ENCODE measurements at regions not wholly inside any gene's neighbourhood (a gene's known extent, or its start where the extent isn't known, plus 50 kb on each side); places are given as distances from the start of the nearest gene placed in this dataset.
"Not testable (repeated sequence)": the region's sequence is repeated elsewhere in the genome, so short reads cannot be mapped to it uniquely, and the experiment has no call there.

GRCh38 chr16:77502448-77502847, 67.6 kb upstream of the ADAMTS18 start:
- no peak for DNase-seq (ENCODE audit: low read depth)
- TF ChIP-seq CTCF (IDR thresholded peaks at IDR 0.05; ENCODE audit: control insufficient read depth, insufficient read depth, low read depth, low read length, missing control alignments) = no peak

GRCh38 chr16:77506492-77506891, 71.7 kb upstream of the ADAMTS18 start:
- not testable (repeated sequence) for DNase-seq (ENCODE audit: low read depth); H3K4me3 ChIP-seq (ENCODE audit: control insufficient read depth, low read depth, low read length)

More at GRCh38 chr16:77502448-77502847, 67.6 kb upstream of the ADAMTS18 start:
- no peak overlapping the region for H3K4me3 ChIP-seq (ENCODE audit: control insufficient read depth, low read depth, low read length)

GRCh38 chr16:77509051-77509450, 74.2 kb upstream of the ADAMTS18 start:
- no peak overlapping the region for H3K4me3 ChIP-seq (ENCODE audit: control insufficient read depth, low read depth, low read length)
- no peak for TF ChIP-seq CTCF (IDR thresholded peaks at IDR 0.05; ENCODE audit: control insufficient read depth, insufficient read depth, low read depth, low read length, missing control alignments)

GRCh38 chr16:77509796-77510195, 75.0 kb upstream of the ADAMTS18 start:
- no peak for DNase-seq (ENCODE audit: low read depth)
- H3K4me3 ChIP-seq (ENCODE audit: control insufficient read depth, low read depth, low read length) = no peak overlapping the region
- no peak for TF ChIP-seq CTCF (IDR thresholded peaks at IDR 0.05; ENCODE audit: control insufficient read depth, insufficient read depth, low read depth, low read length, missing control alignments)

More at GRCh38 chr16:77509051-77509450, 74.2 kb upstream of the ADAMTS18 start:
- no peak for DNase-seq (ENCODE audit: low read depth)

- no peak for TF ChIP-seq CTCF (IDR thresholded peaks at IDR 0.05; ENCODE audit: control insufficient read depth, insufficient read depth, low read depth, low read length, missing control alignments)
- H3K4me3 ChIP-seq (ENCODE audit: control insufficient read depth, low read depth, low read length) = no peak overlapping the region
- DNase-seq (ENCODE audit: low read depth) = no peak
These were observed 76.2 kb upstream of the ADAMTS18 start for GRCh38 chr16:77511053-77511452.

GRCh38 chr16:77514500-77515220, 79.8 kb upstream of the ADAMTS18 start:
- TF ChIP-seq CTCF (IDR thresholded peaks at IDR 0.05; ENCODE audit: control insufficient read depth, insufficient read depth, low read depth, low read length, missing control alignments) = no peak
- DNase-seq (ENCODE audit: low read depth) = no peak
- H3K4me3 ChIP-seq (ENCODE audit: control insufficient read depth, low read depth, low read length) = no peak overlapping the region

GRCh38 chr16:77525226-77525625, 90.4 kb upstream of the ADAMTS18 start:
- not testable (repeated sequence) for DNase-seq (ENCODE audit: low read depth)

GRCh38 chr16:77531752-77532151, 96.9 kb upstream of the ADAMTS18 start:
- DNase-seq (ENCODE audit: low read depth) = peak; percentile 48
- no peak overlapping the region for H3K4me3 ChIP-seq (ENCODE audit: control insufficient read depth, low read depth, low read length)
- no peak for TF ChIP-seq CTCF (IDR thresholded peaks at IDR 0.05; ENCODE audit: control insufficient read depth, insufficient read depth, low read depth, low read length, missing control alignments)

More at GRCh38 chr16:77525226-77525625, 90.4 kb upstream of the ADAMTS18 start:
- not testable (repeated sequence) for H3K4me3 ChIP-seq (ENCODE audit: control insufficient read depth, low read depth, low read length)

Data from AG09309 (cell line).